Loucy (cell line): ENCODE measurements at regions not wholly inside any gene's neighbourhood (a gene's known extent, or its start where the extent isn't known, plus 50 kb on each side); places are given as distances from the start of the nearest gene placed in this dataset.
"Not testable (repeated sequence)": the region's sequence is repeated elsewhere in the genome, so short reads cannot be mapped to it uniquely, and the experiment has no call there.

Source experiments
- H2AFZ ChIP-seq: fragments of 200-600 bp; sonication (generic); 2 replicates; pipeline ENCODE4 v1.6.0; 2016; ENCODE audit warnings: antibody characterized with exemption, mild to moderate bottlenecking, low read length, moderate library complexity
- H3F3A ChIP-seq: fragments of 200-600 bp; 2 replicates; pipeline ENCODE4 v1.6.0; 2016; ENCODE audit warnings: antibody characterized with exemption, low read depth, mild to moderate bottlenecking
- H3K27me3 ChIP-seq: fragments of 200-600 bp; sonication (generic); 2 replicates; pipeline ENCODE4 v1.6.1; 2014; ENCODE audit warnings: low read length, mild to moderate bottlenecking; ENCODE audit not compliant: insufficient read depth, poor library complexity, severe bottlenecking
- H3K36me3 ChIP-seq: fragments of 200-600 bp; sonication (generic); 2 replicates; pipeline ENCODE4 v1.6.1; 2016; ENCODE audit warnings: low read length; ENCODE audit not compliant: insufficient read depth
- H3K4me1 ChIP-seq: fragments of 200-600 bp; sonication (generic); 2 replicates; pipeline ENCODE4 v1.5.1; 2014; ENCODE audit warnings: low read length, mild to moderate bottlenecking; ENCODE audit not compliant: insufficient read depth, poor library complexity, severe bottlenecking
- H3K4me2 ChIP-seq: fragments of 200-600 bp; sonication (generic); 2 replicates; pipeline ENCODE4 v1.6.0; 2014; ENCODE audit warnings: antibody characterized with exemption, low read length, low read depth, mild to moderate bottlenecking; ENCODE audit not compliant: poor library complexity, severe bottlenecking
- H3K4me3 ChIP-seq: fragments of 200-600 bp; sonication (generic); 2 replicates; pipeline ENCODE4 v1.5.1; 2014; ENCODE audit warnings: low read length, mild to moderate bottlenecking, mixed read lengths; ENCODE audit not compliant: poor library complexity, severe bottlenecking
- H3K79me2 ChIP-seq: fragments of 200-600 bp; sonication (generic); 2 replicates; pipeline ENCODE4 v1.6.1; 2014; ENCODE audit warnings: low read length; ENCODE audit not compliant: insufficient read depth
- H3K9ac ChIP-seq: fragments of 200-600 bp; sonication (generic); 2 replicates; pipeline ENCODE4 v1.6.0; 2014; ENCODE audit warnings: mild to moderate bottlenecking, low read depth, low read length, moderate library complexity; ENCODE audit not compliant: poor library complexity, severe bottlenecking
- H3K9me2 ChIP-seq: fragments of 200-600 bp; sonication (generic); replicated peaks from 2 replicates; pipeline ENCODE4 v1.6.1; 2016; ENCODE audit warnings: low read depth, low read length, mixed read lengths
- H3K9me3 ChIP-seq: fragments of 200-600 bp; sonication (generic); 2 replicates; pipeline ENCODE4 v1.6.1; 2014; ENCODE audit warnings: mild to moderate bottlenecking, antibody characterized with exemption, low read length, low read depth; ENCODE audit not compliant: insufficient read depth
- H4K20me1 ChIP-seq: fragments of 200-600 bp; sonication (generic); 2 replicates; pipeline ENCODE4 v1.6.0; 2014; ENCODE audit warnings: antibody characterized with exemption, low read length, mild to moderate bottlenecking; ENCODE audit not compliant: insufficient read depth, poor library complexity, severe bottlenecking
- CTCF ChIP-seq: fragments of 200-600 bp; sonication (generic); conservative IDR thresholded peaks from 2 replicates; pipeline ENCODE4 v1.5.1; 2014; ENCODE audit warnings: mild to moderate bottlenecking, antibody characterized with exemption, low read length
- EZH2phosphoT487 ChIP-seq: fragments of 200-600 bp; IDR thresholded peaks from 2 replicates; pipeline ENCODE4 v1.6.1; 2018; ENCODE audit warnings: antibody characterized with exemption, mild to moderate bottlenecking, moderate library complexity, borderline replicate concordance

GRCh38 chr2:188788621-188789020 is 185.6 kb upstream of the COL3A1 start:
- no peak overlapping the region for H2AFZ ChIP-seq
- no peaks in the 10 kb centered on the region for H3K79me2 ChIP-seq
- no peaks in the 10 kb centered on the region for H3K4me1 ChIP-seq
- no peaks in the 10 kb centered on the region for H3K27me3 ChIP-seq
- no peak overlapping the region for H3K9ac ChIP-seq
- no peaks in the 10 kb centered on the region for H4K20me1 ChIP-seq
- no peaks in the 10 kb centered on the region for H3K9me2 ChIP-seq
- H3K4me2 ChIP-seq = no peak overlapping the region
- H3K4me3 ChIP-seq = no peak overlapping the region
- H3K9me3 ChIP-seq = no peaks in the 10 kb centered on the region
- no peaks in the 10 kb centered on the region for H3K36me3 ChIP-seq
- H3F3A ChIP-seq = no peaks in the 10 kb centered on the region
- TF ChIP-seq EZH2phosphoT487 = no peak
- no peak for TF ChIP-seq CTCF

- H3K36me3 ChIP-seq = no peaks in the 10 kb centered on the region
- H3K4me2 ChIP-seq = no peak overlapping the region
- TF ChIP-seq CTCF (no peak), EZH2phosphoT487 (no peak)
- H3K4me1 ChIP-seq = no peaks in the 10 kb centered on the region
- H3K9me2 ChIP-seq = no peaks in the 10 kb centered on the region
- no peaks in the 10 kb centered on the region for H3K27me3 ChIP-seq
- no peaks in the 10 kb centered on the region for H4K20me1 ChIP-seq
- H2AFZ ChIP-seq = no peak overlapping the region
- no peaks in the 10 kb centered on the region for H3F3A ChIP-seq
- no peaks in the 10 kb centered on the region for H3K79me2 ChIP-seq
- H3K9ac ChIP-seq = no peak overlapping the region
- no peaks in the 10 kb centered on the region for H3K9me3 ChIP-seq
- no peak overlapping the region for H3K4me3 ChIP-seq
Observed at GRCh38 chr2:188789951-188790350, 184.2 kb upstream of the COL3A1 start.

- H3K79me2 ChIP-seq, H3K27me3 ChIP-seq, H4K20me1 ChIP-seq, H3K36me3 ChIP-seq, H3K9me2 ChIP-seq, H3K4me3 ChIP-seq, H3K4me1 ChIP-seq, H3K9ac ChIP-seq, H3K4me2 ChIP-seq, H3K9me3 ChIP-seq, H3F3A ChIP-seq, H2AFZ ChIP-seq: not testable (repeated sequence)
Observed at GRCh38 chr2:188794453-188794852, 179.7 kb upstream of the COL3A1 start.

GRCh38 chr2:188795762-188796161 is 178.4 kb upstream of the COL3A1 start:
- Histone ChIP-seq H3K9me2 (no peaks in the 10 kb centered on the region), H3K79me2 (no peaks in the 10 kb centered on the region), H3K36me3 (no peaks in the 10 kb centered on the region), H3F3A (no peaks in the 10 kb centered on the region), H3K4me2 (no peak overlapping the region), H3K9me3 (no peaks in the 10 kb centered on the region), H3K27me3 (no peaks in the 10 kb centered on the region), H3K4me3 (no peak overlapping the region), H2AFZ (no peak overlapping the region), H3K9ac (no peak overlapping the region), H3K4me1 (no peaks in the 10 kb centered on the region), H4K20me1 (no peaks in the 10 kb centered on the region)
- TF ChIP-seq EZH2phosphoT487 (no peak), CTCF (no peak)
